SK-N-MC (cell line): ENCODE measurements at regions not wholly inside any gene's neighbourhood (a gene's known extent, or its start where the extent isn't known, plus 50 kb on each side); places are given as distances from the start of the nearest gene placed in this dataset.

Experiments
- DNase-seq: peaks from one replicate; pipeline ENCODE4 v3.0.0-alpha.2; 2011; ENCODE audit warnings: low read depth, low spot score
- H3K27ac ChIP-seq: fragments of 200-600 bp; sonication (generic); 2 replicates; pipeline ENCODE4 v1.5.1; 2016; ENCODE audit warnings: mixed run types
- H3K36me3 ChIP-seq: fragments of 200-600 bp; sonication (generic); 2 replicates; pipeline ENCODE4 v1.6.1; 2017; ENCODE audit warnings: antibody characterized with exemption, low read length, mixed read lengths; ENCODE audit not compliant: insufficient read depth
- H3K4me3 ChIP-seq: fragments of 200-600 bp; sonication (generic); 2 replicates; pipeline ENCODE4 v1.5.1; 2016
- H3K9ac ChIP-seq: fragments of 200-600 bp; sonication (generic); 2 replicates; pipeline ENCODE4 v1.8.0; 2017; ENCODE audit warnings: mixed run types, mixed read lengths; ENCODE audit not compliant: insufficient read length
- H3K9me3 ChIP-seq: fragments of 200-600 bp; sonication (generic); 2 replicates; pipeline ENCODE4 v1.6.1; 2017; ENCODE audit warnings: low read depth, mild to moderate bottlenecking, antibody characterized with exemption, low read length, moderate library complexity, mixed read lengths
- EZH2 ChIP-seq: fragments of 200-600 bp; sonication (generic); IDR thresholded peaks from one replicate; pipeline ENCODE4 v1.6.1; 2017; ENCODE audit warnings: antibody characterized with exemption
- FOXP2 ChIP-seq: optimal IDR thresholded peaks from 2 replicates; pipeline ENCODE3; 2011; ENCODE audit warnings: mild to moderate bottlenecking, moderate library complexity; ENCODE audit not compliant: insufficient read depth; ENCODE audit errors: extremely low read length, control extremely low read depth
- POLR2AphosphoS5 ChIP-seq: IDR thresholded peaks from 2 replicates; pipeline ENCODE4 v1.6.1; 2012; ENCODE audit warnings: mild to moderate bottlenecking, low read depth, low read length, borderline replicate concordance

GRCh38 chr4:123618606-123619005 lies 222.0 kb downstream of the SPRY1 start:
- H3K4me3 ChIP-seq, result no peak overlapping the region
- TF ChIP-seq FOXP2, result no peak
- TF ChIP-seq EZH2, result no peak
- no peak for TF ChIP-seq POLR2AphosphoS5
- no peaks in the 10 kb centered on the region for H3K9me3 ChIP-seq
- H3K9ac ChIP-seq, result no peak overlapping the region
- H3K27ac ChIP-seq, result no peak overlapping the region
- H3K36me3 ChIP-seq, result no peaks in the 10 kb centered on the region
- no peak for DNase-seq

GRCh38 chr4:123619326-123619725 lies 222.7 kb downstream of the SPRY1 start:
- no peaks in the 10 kb centered on the region for H3K36me3 ChIP-seq
- no peak overlapping the region for H3K4me3 ChIP-seq
- no peaks in the 10 kb centered on the region for H3K9me3 ChIP-seq
- DNase-seq, result no peak
- TF ChIP-seq POLR2AphosphoS5 (no peak), FOXP2 (no peak), EZH2 (no peak)
- H3K9ac ChIP-seq, result no peak overlapping the region
- H3K27ac ChIP-seq, result no peak overlapping the region

GRCh38 chr4:123619895-123620294 lies 223.3 kb downstream of the SPRY1 start:
- no peak for DNase-seq
- no peaks in the 10 kb centered on the region for H3K9me3 ChIP-seq
- TF ChIP-seq EZH2, result no peak
- TF ChIP-seq FOXP2, result no peak
- TF ChIP-seq POLR2AphosphoS5, result no peak
- no peak overlapping the region for H3K27ac ChIP-seq
- no peaks in the 10 kb centered on the region for H3K36me3 ChIP-seq
- H3K4me3 ChIP-seq, result no peak overlapping the region
- no peak overlapping the region for H3K9ac ChIP-seq

- DNase-seq, result no peak
- TF ChIP-seq EZH2, result no peak
- no peak for TF ChIP-seq POLR2AphosphoS5
- no peak for TF ChIP-seq FOXP2
- H3K36me3 ChIP-seq, result no peaks in the 10 kb centered on the region
- no peak overlapping the region for H3K27ac ChIP-seq
- no peaks in the 10 kb centered on the region for H3K9me3 ChIP-seq
- H3K4me3 ChIP-seq, result no peak overlapping the region
- H3K9ac ChIP-seq, result no peak overlapping the region
These were observed 224.6 kb downstream of the SPRY1 start for GRCh38 chr4:123621072-123621705.

GRCh38 chr4:123622572-123622971 lies 226.0 kb downstream of the SPRY1 start:
- TF ChIP-seq POLR2AphosphoS5 (no peak), EZH2 (no peak), FOXP2 (no peak)
- no peak overlapping the region for H3K9ac ChIP-seq

GRCh38 chr4:123623611-123624010 lies 227.0 kb downstream of the SPRY1 start:
- H3K9me3 ChIP-seq, result no peaks in the 10 kb centered on the region
- H3K9ac ChIP-seq, result no peak overlapping the region
- no peak overlapping the region for H3K27ac ChIP-seq
- TF ChIP-seq FOXP2 (no peak), EZH2 (no peak), POLR2AphosphoS5 (no peak)
- H3K4me3 ChIP-seq, result no peak overlapping the region
- DNase-seq, result no peak
- H3K36me3 ChIP-seq, result no peaks in the 10 kb centered on the region

More at GRCh38 chr4:123622572-123622971, 226.0 kb downstream of the SPRY1 start:
- H3K27ac ChIP-seq, result no peak overlapping the region
- no peaks in the 10 kb centered on the region for H3K9me3 ChIP-seq
- DNase-seq, result no peak
- no peaks in the 10 kb centered on the region for H3K36me3 ChIP-seq
- H3K4me3 ChIP-seq, result no peak overlapping the region

GRCh38 chr4:123624959-123625358 lies 228.4 kb downstream of the SPRY1 start:
- Histone ChIP-seq H3K9me3 (no peaks in the 10 kb centered on the region), H3K27ac (no peak overlapping the region), H3K4me3 (no peak overlapping the region), H3K36me3 (no peaks in the 10 kb centered on the region), H3K9ac (no peak overlapping the region)
- TF ChIP-seq FOXP2 (no peak), EZH2 (no peak), POLR2AphosphoS5 (no peak)
- no peak for DNase-seq

GRCh38 chr4:123628288-123628687 lies 231.7 kb downstream of the SPRY1 start:
- no peak for TF ChIP-seq POLR2AphosphoS5
- no peak for TF ChIP-seq EZH2
- TF ChIP-seq FOXP2, result no peak
- H3K36me3 ChIP-seq, result no peaks in the 10 kb centered on the region
- H3K27ac ChIP-seq, result no peak overlapping the region
- no peak overlapping the region for H3K4me3 ChIP-seq
- DNase-seq, result no peak
- no peaks in the 10 kb centered on the region for H3K9me3 ChIP-seq
- no peak overlapping the region for H3K9ac ChIP-seq

- H3K9ac ChIP-seq, result no peak overlapping the region
- no peaks in the 10 kb centered on the region for H3K36me3 ChIP-seq
- TF ChIP-seq EZH2, result no peak
- no peak for TF ChIP-seq FOXP2
- TF ChIP-seq POLR2AphosphoS5, result no peak
- H3K27ac ChIP-seq, result no peak overlapping the region
- DNase-seq, result no peak
- H3K4me3 ChIP-seq, result no peak overlapping the region
- no peaks in the 10 kb centered on the region for H3K9me3 ChIP-seq
These were observed 235.4 kb downstream of the SPRY1 start for GRCh38 chr4:123631786-123632692.
